Right cardiac atrium (tissue), 5 donors: ENCODE measurements at regions not wholly inside any gene's neighbourhood (a gene's known extent, or its start where the extent isn't known, plus 50 kb on each side); places are given as distances from the start of the nearest gene placed in this dataset.
"Not testable (repeated sequence)": the region's sequence is repeated elsewhere in the genome, so short reads cannot be mapped to it uniquely, and the experiment has no call there.

Experiments used
- ATAC-seq, 2 donors: fragments of 200-7000 bp; cut with Tn5 transposase; one replicate each; pipeline versions ENCODE4 v1.8.0 to v1.9.1; 2020; ENCODE audit warnings: moderate library complexity in 2 of 2, mild to moderate bottlenecking in 1 of 2
- DNase-seq, 3 donors: peaks; one replicate each; pipeline ENCODE4 v3.0.0-alpha.2; 2020
- H3K27ac ChIP-seq: one replicate; pipeline ENCODE4 v1.5.1; 2013; ENCODE audit warnings: mild to moderate bottlenecking, low read length, control low read depth, moderate library complexity
- H3K27me3 ChIP-seq: one replicate; pipeline ENCODE4 v1.6.1; 2013; ENCODE audit not compliant: control insufficient read depth, insufficient read depth
- H3K4me1 ChIP-seq: one replicate; pipeline ENCODE4 v1.6.1; 2013; ENCODE audit warnings: low read length; ENCODE audit not compliant: control insufficient read depth, insufficient read depth
- H3K4me3 ChIP-seq: one replicate; pipeline ENCODE4 v1.5.1; 2013; ENCODE audit warnings: low read length, control low read depth
- H3K9me3 ChIP-seq: one replicate; pipeline ENCODE4 v1.6.1; 2013; ENCODE audit warnings: low read length; ENCODE audit not compliant: control insufficient read depth
- WGBS: extraction: QIAGEN DNeasy Blood & Tissue Kit; methylation state at CpG from one replicate; pipeline ENCODE4 v1.1.7; 2013; 5-methylcytosine and 5-hydroxymethylcytosine counted together
- intact Hi-C, 4 donors: fragments of 100-400 bp; cut with DNase I; formaldehyde crosslinking; loops; one replicate each; pipeline versions ENCODE4 v1.11.0 to v1.14.0; 2022 to 2023
- donor health status: healthy with polysubstance abuse.
- donor health status: DM: no; HTN: yes; CAD: no.
- donor health status: DM: no; HTN: no; CAD: no.
- donor health status: DM: no; HTN: yes; CAD: no; lungs with severe emphysema.
- donor health status: DM: yes; HTN: yes; CAD: no.

DNA sequence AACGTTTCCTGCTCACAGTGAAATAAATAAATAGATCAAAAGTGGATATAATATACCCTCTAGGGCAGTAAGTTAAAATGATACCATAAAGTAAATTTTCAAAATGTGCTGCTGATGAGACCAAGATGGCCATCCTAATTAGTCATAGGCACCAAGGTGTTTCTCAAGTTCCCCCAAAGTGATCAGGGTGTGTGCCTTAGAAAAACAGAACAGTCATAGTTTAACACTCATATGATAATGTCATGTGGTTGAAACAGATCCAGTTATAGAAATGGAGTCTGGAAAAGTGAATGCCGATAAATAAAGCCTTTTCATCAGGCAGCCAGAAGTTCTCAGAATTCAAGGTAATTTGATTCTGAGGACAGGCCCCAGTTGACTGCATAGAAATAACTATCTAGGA is 161.5 kb upstream of the CDKN2B start:
- H3K27ac ChIP-seq: no peak overlapping the region
- no peaks in the 10 kb centered on the region for H3K9me3 ChIP-seq
- H3K4me3 ChIP-seq: no peak overlapping the region
- H3K27me3 ChIP-seq: no peaks in the 10 kb centered on the region
- whole genome bisulfite sequencing: 74% methylated on average over 2 of the region's 2 CpGs
- no peaks in the 10 kb centered on the region for H3K4me1 ChIP-seq
- DNase-seq: no peak
- intact Hi-C loops: no loop called here
- no peak for ATAC-seq

DNA sequence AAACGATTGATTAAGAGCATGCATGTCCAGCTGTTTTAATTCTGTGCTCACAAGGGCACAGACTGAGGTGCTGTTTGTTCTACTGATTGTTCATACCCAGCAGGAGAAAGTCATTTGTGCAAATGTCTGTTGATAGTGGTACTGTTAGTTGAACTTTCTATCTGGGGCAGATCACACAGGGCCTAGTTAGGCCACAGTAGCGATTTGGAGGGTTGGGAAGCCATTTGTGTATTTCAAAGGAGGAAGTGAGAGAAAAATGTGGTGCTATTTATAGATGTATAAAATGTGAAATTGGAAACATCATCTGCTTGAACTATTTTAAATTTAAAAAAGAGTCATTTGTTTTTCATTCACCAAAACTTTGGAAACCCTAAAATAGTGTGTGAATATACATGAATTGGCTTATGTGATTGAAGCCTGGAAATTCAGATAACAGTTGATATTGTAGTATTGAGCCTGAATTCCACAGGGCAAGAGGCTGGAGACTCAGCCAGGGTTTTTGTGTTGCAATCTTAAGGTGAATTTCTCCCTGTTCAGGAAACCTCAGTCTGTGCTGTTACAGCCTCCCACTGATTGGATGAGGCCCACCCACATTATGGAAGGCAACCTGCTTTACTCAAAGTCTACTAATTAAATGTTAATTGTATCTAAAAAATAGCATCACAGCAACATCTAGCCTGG is 162.0 kb upstream of the CDKN2B start:
- intact Hi-C loops: no loop called here
- no peak for ATAC-seq
- 56% methylated on average over 2 of the region's 2 CpGs for WGBS
- Histone ChIP-seq H3K4me1 (no peaks in the 10 kb centered on the region), H3K27me3 (no peaks in the 10 kb centered on the region), H3K4me3 (no peak overlapping the region), H3K27ac (no peak overlapping the region), H3K9me3 (no peaks in the 10 kb centered on the region)
- no peak for DNase-seq

DNA sequence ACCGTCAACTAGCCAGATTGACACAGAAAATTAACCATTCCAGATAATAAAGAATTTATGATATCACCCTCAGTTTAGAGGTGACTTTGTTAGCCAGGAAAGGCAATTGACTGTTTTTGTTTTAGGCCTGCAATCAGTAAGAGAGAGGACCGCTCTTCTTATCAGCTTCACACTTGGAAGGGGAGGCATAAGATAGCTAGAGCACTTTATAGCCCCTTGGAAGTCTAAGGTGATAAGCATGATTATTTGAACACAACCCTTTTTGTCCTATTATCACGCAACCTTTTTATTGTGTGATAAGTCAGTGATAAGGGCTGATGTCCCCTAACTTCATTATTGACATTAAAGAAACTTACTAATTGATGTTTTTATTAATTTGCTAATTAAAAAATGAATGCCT is 162.6 kb upstream of the CDKN2B start:
- no peak for ATAC-seq
- intact Hi-C loops: no loop called here

GRCh38 chr9:22173908-22174307 is 164.8 kb upstream of the CDKN2B start:
- 91% methylated on average over 2 of the region's 2 CpGs for WGBS
- ATAC-seq (no peak), DNase-seq (no peak)
- intact Hi-C loops: no loop called here
- Histone ChIP-seq H3K4me3 (no peak overlapping the region), H3K9me3 (no peaks in the 10 kb centered on the region), H3K27ac (no peak overlapping the region), H3K27me3 (no peaks in the 10 kb centered on the region), H3K4me1 (no peaks in the 10 kb centered on the region)

More for the DNA sequence above, 162.6 kb upstream of the CDKN2B start:
- Histone ChIP-seq H3K9me3 (no peaks in the 10 kb centered on the region), H3K27me3 (no peaks in the 10 kb centered on the region), H3K4me1 (no peaks in the 10 kb centered on the region), H3K4me3 (no peak overlapping the region), H3K27ac (no peak overlapping the region)
- WGBS: 67% methylated on average over 3 of the region's 3 CpGs
- DNase-seq: no peak

GRCh38 chr9:22175972-22176545 is 167.0 kb upstream of the CDKN2B start:
- no peaks in the 10 kb centered on the region for H3K9me3 ChIP-seq
- DNase-seq (no peak), ATAC-seq (no peak)
- H3K27ac ChIP-seq: no peak overlapping the region
- intact Hi-C loops: no loop called here
- H3K4me3 ChIP-seq: no peak overlapping the region
- no peaks in the 10 kb centered on the region for H3K27me3 ChIP-seq
- 83% methylated on average over 2 of the region's 2 CpGs for WGBS
- H3K4me1 ChIP-seq: no peaks in the 10 kb centered on the region

- H3K9me3 ChIP-seq, H3K4me1 ChIP-seq, H3K27me3 ChIP-seq, intact Hi-C loops, DNase-seq, H3K27ac ChIP-seq, H3K4me3 ChIP-seq, ATAC-seq: not testable (repeated sequence)
- 73% methylated on average over 2 of the region's 2 CpGs for WGBS
These were observed 171.9 kb upstream of the CDKN2B start for GRCh38 chr9:22181021-22181420.

GRCh38 chr9:22189471-22189870 is 180.4 kb upstream of the CDKN2B start:
- WGBS: 76% methylated on average over 2 of the region's 2 CpGs
- Histone ChIP-seq H3K9me3 (no peaks in the 10 kb centered on the region), H3K4me1 (no peaks in the 10 kb centered on the region), H3K27ac (no peak overlapping the region), H3K4me3 (no peak overlapping the region), H3K27me3 (no peaks in the 10 kb centered on the region)
- ATAC-seq (no peak), DNase-seq (no peak)
- intact Hi-C loops: no loop called here

- H3K27ac ChIP-seq, H3K27me3 ChIP-seq, intact Hi-C loops, H3K9me3 ChIP-seq, ATAC-seq, H3K4me3 ChIP-seq, DNase-seq, H3K4me1 ChIP-seq: not testable (repeated sequence)
- WGBS: 86% methylated on average over 2 of the region's 2 CpGs
These were observed 187.9 kb upstream of the CDKN2B start for GRCh38 chr9:22197000-22197399.

DNA sequence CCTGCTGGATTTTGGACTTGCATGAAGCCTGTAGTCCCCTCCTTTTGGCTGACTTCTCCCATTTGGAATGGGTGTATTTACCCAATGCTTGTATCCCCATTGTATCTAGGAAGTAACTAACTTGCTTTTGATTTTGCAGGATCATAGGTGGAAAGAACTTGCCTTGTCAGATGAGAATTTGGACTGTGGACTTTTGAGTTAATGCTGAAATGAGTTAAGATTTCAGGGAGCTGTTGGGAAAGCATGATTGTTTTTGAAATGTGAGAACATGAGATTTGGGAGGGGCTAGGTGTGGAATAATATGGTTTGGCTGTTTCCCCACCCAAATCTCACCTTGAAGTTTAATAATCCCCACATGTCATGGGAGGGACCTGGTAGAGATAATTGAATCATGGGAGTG is 189.6 kb upstream of the CDKN2B start:
- DNase-seq: no peak
- Histone ChIP-seq H3K4me1 (no peaks in the 10 kb centered on the region), H3K4me3 (no peak overlapping the region), H3K9me3 (no peaks in the 10 kb centered on the region), H3K27ac (no peak overlapping the region), H3K27me3 (no peaks in the 10 kb centered on the region)
- intact Hi-C loops: no loop called here
- ATAC-seq: no peak

GRCh38 chr9:22201256-22201655 is 192.2 kb upstream of the CDKN2B start:
- no peak for ATAC-seq
- intact Hi-C loops: no loop called here
- Histone ChIP-seq H3K27me3 (no peaks in the 10 kb centered on the region), H3K4me1 (no peaks in the 10 kb centered on the region), H3K27ac (no peak overlapping the region), H3K9me3 (no peaks in the 10 kb centered on the region), H3K4me3 (no peak overlapping the region)
- no peak for DNase-seq
- 80% methylated on average over 1 of the region's 1 CpG for WGBS

GRCh38 chr9:22203371-22204138 is 194.4 kb upstream of the CDKN2B start:
- Histone ChIP-seq H3K4me3 (no peak overlapping the region), H3K27me3 (no peaks in the 10 kb centered on the region), H3K9me3 (no peaks in the 10 kb centered on the region), H3K27ac (no peak overlapping the region), H3K4me1 (no peaks in the 10 kb centered on the region)
- WGBS: 61% methylated on average over 8 of the region's 8 CpGs
- ATAC-seq (no peak), DNase-seq (no peak)
- intact Hi-C loops: no loop called here
